Activated CD8-positive, alpha-beta T cell treated with anti-CD3 and anti-CD28 coated beads for 36 hours (primary cell): ENCODE measurements at regions not wholly inside any gene's neighbourhood (a gene's known extent, or its start where the extent isn't known, plus 50 kb on each side); places are given as distances from the start of the nearest gene placed in this dataset.

Source experiments
- ATAC-seq: fragments of 200-7000 bp; cut with Tn5 transposase; one replicate; pipeline ENCODE4 v1.10.0; 2021; ENCODE audit warnings: mild to moderate bottlenecking, moderate library complexity
- CTCF ChIA-PET: fragments of 350-600 bp; sonication (Branson Sonifier 250); formaldehyde crosslinking; loops from one replicate; lab custom pipeline; 2021; ENCODE audit warnings: antibody characterized with exemption; lab: Charles Lee
- POLR2A ChIA-PET: fragments of 350-600 bp; sonication (Branson Sonifier 250); formaldehyde crosslinking; loops from one replicate; lab custom pipeline; 2021; ENCODE audit warnings: antibody characterized with exemption; lab: Charles Lee
- DNase-seq: peaks from one replicate; pipeline ENCODE4 v3.0.0-alpha.2; 2020
- H3K27ac Mint-ChIP-seq: one replicate; pipeline ENCODE4 v1.8.0; 2021; ENCODE audit warnings: mild to moderate bottlenecking, mixed read lengths
- H3K27me3 Mint-ChIP-seq: one replicate; pipeline ENCODE4 v1.8.0; 2021; ENCODE audit warnings: mixed read lengths
- H3K36me3 Mint-ChIP-seq: one replicate; pipeline ENCODE4 v1.8.0; 2021; ENCODE audit warnings: low read depth, mixed read lengths
- H3K4me1 Mint-ChIP-seq: one replicate; pipeline ENCODE4 v1.8.0; 2021; ENCODE audit warnings: low read depth, mixed read lengths
- H3K4me3 Mint-ChIP-seq: one replicate; pipeline ENCODE4 v1.8.0; 2021; ENCODE audit warnings: mild to moderate bottlenecking, moderate library complexity, mixed read lengths
- H3K9me3 Mint-ChIP-seq: one replicate; pipeline ENCODE4 v1.8.0; 2021; ENCODE audit warnings: mixed read lengths
- CTCF ChIP-seq: fragments of 200-600 bp; IDR thresholded peaks from one replicate; pipeline ENCODE4 v1.8.0; 2022; ENCODE audit warnings: antibody characterized with exemption, mild to moderate bottlenecking
- intact Hi-C: fragments of 100-400 bp; cut with micrococcal nuclease; formaldehyde crosslinking; loops from one replicate; pipeline ENCODE4 v1.10.0; 2022

- Mint-ChIP-seq H3K4me1 (no peaks in the 10 kb centered on the region), H3K4me3 (no peak overlapping the region), H3K27ac (no peak overlapping the region), H3K36me3 (no peaks in the 10 kb centered on the region), H3K27me3 (no peaks in the 10 kb centered on the region), H3K9me3 (peaks cover 5% of the 10 kb centered on the region)
- intact Hi-C loops, result no loop called here
- DNase-seq (no peak), ATAC-seq (no peak)
- TF ChIP-seq CTCF, result no peak
- POLR2A ChIA-PET, result no interaction called here
- CTCF ChIA-PET, result no interaction called here
These were observed 452.4 kb upstream of the RGPD4 start for GRCh38 chr2:107374249-107374648.

GRCh38 chr2:107376909-107377308, 449.8 kb upstream of the RGPD4 start:
- Mint-ChIP-seq H3K27me3 (no peaks in the 10 kb centered on the region), H3K36me3 (no peaks in the 10 kb centered on the region), H3K4me1 (no peaks in the 10 kb centered on the region), H3K27ac (no peak overlapping the region), H3K4me3 (no peak overlapping the region), H3K9me3 (peaks cover 8% of the 10 kb centered on the region)
- TF ChIP-seq CTCF, result no peak
- ChIA-PET POLR2A (no interaction called here), CTCF (no interaction called here)
- intact Hi-C loops, result no loop called here
- DNase-seq (no peak), ATAC-seq (no peak)

GRCh38 chr2:107380912-107381311, 445.8 kb upstream of the RGPD4 start:
- no peak for ATAC-seq
- H3K36me3 Mint-ChIP-seq, result no peaks in the 10 kb centered on the region
- no peak overlapping the region for H3K27ac Mint-ChIP-seq
- H3K9me3 Mint-ChIP-seq, result peaks cover 3% of the 10 kb centered on the region
- no peak for TF ChIP-seq CTCF
- CTCF ChIA-PET, result no interaction called here
- no peak overlapping the region for H3K4me3 Mint-ChIP-seq
- H3K27me3 Mint-ChIP-seq, result no peaks in the 10 kb centered on the region
- POLR2A ChIA-PET, result no interaction called here
- H3K4me1 Mint-ChIP-seq, result no peaks in the 10 kb centered on the region
- intact Hi-C loops, result no loop called here
- DNase-seq, result no peak

GRCh38 chr2:107383691-107384090, 443.0 kb upstream of the RGPD4 start:
- TF ChIP-seq CTCF, result no peak
- Mint-ChIP-seq H3K9me3 (peaks cover 3% of the 10 kb centered on the region), H3K36me3 (no peaks in the 10 kb centered on the region), H3K27ac (no peak overlapping the region), H3K4me3 (no peak overlapping the region), H3K4me1 (no peaks in the 10 kb centered on the region), H3K27me3 (no peaks in the 10 kb centered on the region)
- intact Hi-C loops, result no loop called here
- ATAC-seq (no peak), DNase-seq (no peak)
- POLR2A ChIA-PET, result no interaction called here
- CTCF ChIA-PET, result no interaction called here

- peaks cover 3% of the 10 kb centered on the region for H3K9me3 Mint-ChIP-seq
- ChIA-PET CTCF (no interaction called here), POLR2A (no interaction called here)
- H3K27me3 Mint-ChIP-seq, result no peaks in the 10 kb centered on the region
- H3K4me1 Mint-ChIP-seq, result no peaks in the 10 kb centered on the region
- TF ChIP-seq CTCF, result no peak
- ATAC-seq, result no peak
- intact Hi-C loops, result no loop called here
- no peak overlapping the region for H3K4me3 Mint-ChIP-seq
- no peak overlapping the region for H3K27ac Mint-ChIP-seq
- no peak for DNase-seq
- no peaks in the 10 kb centered on the region for H3K36me3 Mint-ChIP-seq
These were observed 442.3 kb upstream of the RGPD4 start for GRCh38 chr2:107384422-107384821.
